Brain microvascular endothelial cell (primary cell): ENCODE measurements at regions not wholly inside any gene's neighbourhood (a gene's known extent, or its start where the extent isn't known, plus 50 kb on each side); places are given as distances from the start of the nearest gene placed in this dataset.
"Not testable (repeated sequence)": the region's sequence is repeated elsewhere in the genome, so short reads cannot be mapped to it uniquely, and the experiment has no call there.

ENCODE experiments used
- DNase-seq: peaks from one replicate; pipeline ENCODE4 v3.0.0-alpha.2; 2020
- H3K27ac ChIP-seq: fragments of 250-450 bp; sonication (Bioruptor Pico); 2 replicates; pipeline ENCODE4 v1.5.1; 2020; ENCODE audit warnings: mild to moderate bottlenecking, moderate library complexity
- H3K27me3 ChIP-seq: fragments of 250-450 bp; sonication (Bioruptor Pico); replicated peaks from 2 replicates; pipeline ENCODE4 v1.5.1; 2020; ENCODE audit warnings: mild to moderate bottlenecking
- H3K36me3 ChIP-seq: fragments of 250-450 bp; sonication (Bioruptor Pico); replicated peaks from 2 replicates; pipeline ENCODE4 v1.5.1; 2020; ENCODE audit warnings: mild to moderate bottlenecking
- H3K4me3 ChIP-seq: 2 replicates; pipeline ENCODE4 v1.5.1; 2011; ENCODE audit warnings: low read depth, mild to moderate bottlenecking, control low read depth, low read length, moderate library complexity
- in situ Hi-C: cut with HindIII; loops from 2 replicates; pipeline ENCODE4 v1.10.0; 2017; ENCODE audit warnings: low sequenced_read_pairs, low pct_ligation_motif_present
- TF ChIP-seq, protein P1 (sequence below): IDR thresholded peaks from 2 replicates; pipeline ENCODE4 v1.5.1; 2011; ENCODE audit warnings: low read depth, mild to moderate bottlenecking, moderate library complexity, low read length, control low read depth, inconsistent platforms; ENCODE audit errors: missing control alignments

DNA sequence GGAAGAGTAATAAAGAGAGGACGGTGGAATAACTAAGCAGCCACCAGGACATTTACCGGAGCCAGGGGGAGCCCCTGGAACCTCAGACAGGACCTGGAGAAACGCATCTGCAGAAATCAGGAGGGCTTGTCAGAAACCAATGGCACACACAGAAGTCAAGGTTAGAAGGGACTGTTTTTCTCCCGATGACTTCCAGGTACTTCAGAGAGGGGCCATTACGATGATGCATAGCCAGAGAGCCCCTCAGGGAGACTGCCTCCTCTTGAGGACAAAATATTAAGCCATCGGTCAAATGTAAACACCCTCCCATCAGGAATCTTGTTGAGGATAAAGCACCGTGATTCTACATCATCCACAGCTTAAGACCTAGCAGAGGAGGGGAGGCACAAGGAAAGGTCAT, 333.6 kb upstream of the CDH5 start:
- TF ChIP-seq, protein P1, sequence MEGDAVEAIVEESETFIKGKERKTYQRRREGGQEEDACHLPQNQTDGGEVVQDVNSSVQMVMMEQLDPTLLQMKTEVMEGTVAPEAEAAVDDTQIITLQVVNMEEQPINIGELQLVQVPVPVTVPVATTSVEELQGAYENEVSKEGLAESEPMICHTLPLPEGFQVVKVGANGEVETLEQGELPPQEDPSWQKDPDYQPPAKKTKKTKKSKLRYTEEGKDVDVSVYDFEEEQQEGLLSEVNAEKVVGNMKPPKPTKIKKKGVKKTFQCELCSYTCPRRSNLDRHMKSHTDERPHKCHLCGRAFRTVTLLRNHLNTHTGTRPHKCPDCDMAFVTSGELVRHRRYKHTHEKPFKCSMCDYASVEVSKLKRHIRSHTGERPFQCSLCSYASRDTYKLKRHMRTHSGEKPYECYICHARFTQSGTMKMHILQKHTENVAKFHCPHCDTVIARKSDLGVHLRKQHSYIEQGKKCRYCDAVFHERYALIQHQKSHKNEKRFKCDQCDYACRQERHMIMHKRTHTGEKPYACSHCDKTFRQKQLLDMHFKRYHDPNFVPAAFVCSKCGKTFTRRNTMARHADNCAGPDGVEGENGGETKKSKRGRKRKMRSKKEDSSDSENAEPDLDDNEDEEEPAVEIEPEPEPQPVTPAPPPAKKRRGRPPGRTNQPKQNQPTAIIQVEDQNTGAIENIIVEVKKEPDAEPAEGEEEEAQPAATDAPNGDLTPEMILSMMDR, result no peak
- H3K27me3 ChIP-seq, result no peaks in the 10 kb centered on the region
- in situ Hi-C loops, result no loop called here
- DNase-seq, result no peak
- H3K36me3 ChIP-seq, result no peaks in the 10 kb centered on the region
- H3K27ac ChIP-seq, result no peak overlapping the region
- no peak overlapping the region for H3K4me3 ChIP-seq

DNA sequence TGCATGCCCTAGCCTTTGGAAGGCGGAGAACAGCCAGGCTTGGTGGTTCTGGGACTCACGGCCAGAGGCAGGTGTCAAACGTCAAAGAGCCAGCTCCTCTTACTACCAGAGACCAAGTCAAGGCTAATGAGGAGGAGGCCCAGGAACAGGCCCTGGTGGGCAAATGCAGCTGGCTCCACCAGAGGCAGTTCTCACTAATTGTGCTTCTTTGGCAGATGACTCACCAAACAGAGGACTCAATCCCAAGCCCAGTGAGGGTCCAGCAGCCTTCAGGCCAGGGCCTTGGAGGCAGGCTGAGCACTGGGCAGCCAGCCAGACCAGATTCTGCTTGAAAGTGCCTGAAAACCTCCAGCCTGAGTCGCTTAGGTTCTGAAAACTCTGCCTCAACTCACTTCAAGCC, 336.5 kb upstream of the CDH5 start:
- H3K4me3 ChIP-seq, result no peak overlapping the region
- no peaks in the 10 kb centered on the region for H3K36me3 ChIP-seq
- in situ Hi-C loops, result no loop called here
- DNase-seq, result peak; percentile 38
- no peak overlapping the region for H3K27ac ChIP-seq
- TF ChIP-seq, protein P1, result no peak
- H3K27me3 ChIP-seq, result no peaks in the 10 kb centered on the region

DNA sequence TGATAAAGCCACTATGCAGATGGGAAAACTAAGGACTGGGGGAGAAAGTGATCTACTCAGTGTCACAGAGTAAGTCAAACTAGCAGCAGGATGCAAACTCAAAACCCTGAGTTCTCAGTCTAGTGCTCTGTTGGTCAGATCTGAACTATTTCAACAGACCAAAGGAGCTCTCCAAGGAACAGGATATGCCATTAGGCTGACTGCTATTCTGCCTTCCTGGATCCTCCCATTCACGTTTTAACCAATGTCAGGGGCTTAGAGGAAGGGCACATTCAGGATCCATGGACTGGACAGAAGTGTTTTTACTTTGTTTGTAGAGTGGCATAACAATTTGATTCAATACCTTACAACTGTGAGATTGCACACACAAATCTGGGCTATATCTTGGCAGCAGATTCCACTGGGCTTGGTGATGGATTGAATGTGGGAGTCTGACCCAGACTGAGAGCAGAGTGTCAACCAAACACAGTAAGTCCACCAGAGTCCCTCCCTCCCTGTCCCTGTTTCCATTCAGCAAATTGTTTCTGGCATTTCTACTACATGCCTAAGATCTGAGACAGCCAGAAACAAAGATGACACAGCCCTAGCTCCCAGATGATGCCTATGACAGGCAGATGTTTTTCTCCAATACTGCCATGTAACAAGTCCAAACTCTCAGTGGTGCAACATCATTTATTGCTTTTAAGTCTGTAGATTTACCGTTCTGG, 337.8 kb upstream of the CDH5 start:
- TF ChIP-seq, protein P1, result no peak
- peak; percentile 81 for DNase-seq
- in situ Hi-C loops, result no loop called here
- Histone ChIP-seq H3K27me3 (no peaks in the 10 kb centered on the region), H3K4me3 (no peak overlapping the region), H3K27ac (peak overlapping the region; percentile 39), H3K36me3 (no peaks in the 10 kb centered on the region)

DNA sequence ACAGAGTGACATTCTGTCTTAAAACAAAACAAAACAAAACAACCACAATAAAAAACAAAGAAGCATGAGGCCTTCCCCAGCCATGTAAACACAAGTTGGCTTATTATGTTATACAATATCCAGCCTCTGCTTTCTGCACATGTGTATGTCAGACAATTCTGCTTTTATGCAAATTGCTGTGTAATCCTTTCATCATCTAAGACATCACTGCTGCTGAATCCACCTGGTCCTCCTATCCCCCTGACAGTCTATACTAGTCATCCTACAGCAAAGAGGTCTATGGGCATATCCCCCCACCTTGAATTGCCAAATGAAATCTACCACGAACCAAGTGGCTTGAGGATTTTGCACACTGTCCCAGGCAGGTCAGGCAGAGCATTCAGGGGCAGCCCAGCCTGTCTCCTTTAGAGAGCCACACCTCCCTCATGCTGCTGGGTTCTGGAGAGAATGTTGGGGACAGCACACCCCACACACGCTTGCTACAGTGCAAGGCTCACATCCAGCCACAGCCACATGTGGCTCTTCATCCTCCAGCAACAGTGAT, 339.6 kb upstream of the CDH5 start:
- TF ChIP-seq, protein P1, result no peak
- no peak for DNase-seq
- in situ Hi-C loops, result no loop called here
- Histone ChIP-seq H3K27ac (no peak overlapping the region), H3K36me3 (no peaks in the 10 kb centered on the region), H3K4me3 (no peak overlapping the region), H3K27me3 (no peaks in the 10 kb centered on the region)

DNA sequence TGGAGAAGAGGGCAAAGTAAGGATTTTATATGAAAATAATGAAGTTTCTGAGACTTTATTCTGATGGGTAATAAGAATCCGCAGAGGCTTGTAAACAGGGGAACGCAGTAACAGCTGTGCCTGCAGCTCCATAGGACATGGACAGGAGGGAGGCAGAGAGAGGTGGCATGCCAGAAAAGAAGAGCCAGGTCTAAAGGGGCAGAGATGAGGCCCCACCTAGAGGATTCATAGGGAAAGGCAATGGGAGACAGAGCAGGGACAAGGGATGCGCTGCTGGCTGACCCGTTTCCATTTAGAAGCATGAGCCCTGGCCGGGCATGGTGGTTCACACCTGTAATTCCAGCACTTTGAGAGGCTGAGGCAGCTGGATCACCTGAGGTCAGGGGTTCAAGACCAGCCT, 340.3 kb upstream of the CDH5 start:
- Histone ChIP-seq H3K27me3 (no peaks in the 10 kb centered on the region), H3K27ac (no peak overlapping the region), H3K36me3 (no peaks in the 10 kb centered on the region), H3K4me3 (no peak overlapping the region)
- in situ Hi-C loops, result no loop called here
- TF ChIP-seq, protein P1, result peak; percentile 56
- DNase-seq, result peak; percentile 19

DNA sequence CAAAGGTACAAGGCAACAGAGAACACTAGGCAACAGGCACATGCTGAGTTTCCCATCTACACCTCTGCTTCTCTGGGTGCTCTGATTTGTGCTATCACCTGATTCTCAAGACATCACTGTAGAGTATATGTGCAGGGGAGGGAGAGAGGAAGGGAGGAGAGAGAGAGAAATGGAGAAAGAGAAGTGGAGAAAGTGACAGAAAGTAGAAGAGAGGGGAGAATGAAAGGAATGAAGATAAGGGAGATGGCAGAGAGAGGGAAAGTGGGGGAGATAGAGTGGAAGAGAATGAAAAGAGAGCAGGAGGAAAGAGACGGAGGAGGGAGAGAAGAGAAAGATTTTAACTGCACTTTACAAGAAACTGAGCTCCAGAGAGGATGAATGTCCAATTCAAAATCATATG, 340.7 kb upstream of the CDH5 start:
- Histone ChIP-seq H3K27me3 (no peaks in the 10 kb centered on the region), H3K36me3 (no peaks in the 10 kb centered on the region), H3K4me3 (no peak overlapping the region), H3K27ac (no peak overlapping the region)
- TF ChIP-seq, protein P1, result no peak
- no peak for DNase-seq
- in situ Hi-C loops, result no loop called here

DNA sequence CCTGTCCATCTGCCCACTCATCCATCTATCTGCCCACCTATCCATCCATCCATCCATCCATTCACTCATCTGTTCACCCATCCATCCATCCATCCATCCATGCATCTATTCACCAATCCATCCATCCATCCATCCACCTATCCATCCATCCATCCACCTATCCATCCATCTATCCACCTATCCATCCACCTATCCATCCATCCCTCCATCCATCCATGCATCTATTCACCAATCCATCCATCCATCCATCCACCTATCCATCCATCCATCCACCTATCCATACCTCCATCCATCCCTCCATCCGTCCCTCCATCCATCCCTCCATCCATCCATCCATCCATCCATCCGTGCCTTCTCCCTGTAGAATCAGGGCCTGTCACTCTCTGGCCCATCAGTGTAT, 341.9 kb upstream of the CDH5 start:
- H3K27me3 ChIP-seq, DNase-seq, H3K36me3 ChIP-seq, H3K4me3 ChIP-seq, in situ Hi-C loops, H3K27ac ChIP-seq: not testable (repeated sequence)
